PC-9 (cell line): ENCODE measurements at regions not wholly inside any gene's neighbourhood (a gene's known extent, or its start where the extent isn't known, plus 50 kb on each side); places are given as distances from the start of the nearest gene placed in this dataset.
"Not testable (repeated sequence)": the region's sequence is repeated elsewhere in the genome, so short reads cannot be mapped to it uniquely, and the experiment has no call there.

Experiments
- BruUV-seq: library from RNA; stranded (reverse); fragments of 400-500 nt; replicated peaks from 2 replicates; lab custom pipeline; 2021; lab: Mats Ljungman, UMichigan
- CTCF ChIA-PET: fragments of 300-600 bp; sonication (Branson Sonifier 250); formaldehyde crosslinking; loops from one replicate; lab custom pipeline; 2022; ENCODE audit warnings: antibody characterized with exemption; lab: Charles Lee
- POLR2A ChIA-PET: fragments of 300-600 bp; sonication (Branson Sonifier 250); formaldehyde crosslinking; loops from one replicate; lab custom pipeline; 2022; ENCODE audit warnings: antibody characterized with exemption; ENCODE audit not compliant: unreplicated experiment; lab: Charles Lee
- DNase-seq, 2 experiments: peaks; one replicate each; pipeline versions ENCODE4 v3.0.0 to v3.0.0-alpha.2; 2015 to 2022; ENCODE audit warnings: mixed read lengths in 1 of 2
- H2AFZ ChIP-seq: fragments of 200-600 bp; sonication (generic); 2 replicates; pipeline ENCODE4 v1.8.1; 2017; ENCODE audit warnings: antibody characterized with exemption
- H3F3A ChIP-seq: fragments of 200-600 bp; sonication (generic); 2 replicates; pipeline ENCODE4 v1.8.1; 2017; ENCODE audit warnings: antibody characterized with exemption, mild to moderate bottlenecking, low read depth; ENCODE audit not compliant: insufficient read depth
- H3K27ac ChIP-seq: fragments of 200-600 bp; sonication (generic); 2 replicates; pipeline ENCODE4 v1.6.1; 2016; ENCODE audit warnings: mixed run types
- H3K27me3 ChIP-seq: fragments of 200-600 bp; sonication (generic); 2 replicates; pipeline ENCODE4 v1.6.1; 2016; ENCODE audit warnings: low read depth, mixed run types; ENCODE audit not compliant: insufficient read depth
- H3K36me3 ChIP-seq: fragments of 200-600 bp; sonication (generic); 2 replicates; pipeline ENCODE4 v1.6.1; 2016; ENCODE audit warnings: low read depth, mixed run types
- H3K4me1 ChIP-seq: fragments of 200-600 bp; sonication (generic); replicated peaks from 2 replicates; pipeline ENCODE4 v1.6.1; 2016; ENCODE audit warnings: mixed run types; ENCODE audit not compliant: insufficient read depth
- H3K4me2 ChIP-seq: fragments of 200-600 bp; sonication (generic); 2 replicates; pipeline ENCODE4 v1.6.1; 2017; ENCODE audit warnings: mixed run types
- H3K4me3 ChIP-seq: fragments of 200-600 bp; sonication (generic); 2 replicates; pipeline ENCODE4 v1.6.1; 2016; ENCODE audit warnings: mixed run types
- H3K79me2 ChIP-seq: fragments of 200-600 bp; sonication (generic); 2 replicates; pipeline ENCODE4 v1.6.1; 2017; ENCODE audit warnings: low read depth, mixed run types
- H3K9me2 ChIP-seq: fragments of 200-600 bp; sonication (generic); 2 replicates; pipeline ENCODE4 v1.8.1; 2017; ENCODE audit warnings: mild to moderate bottlenecking; ENCODE audit not compliant: insufficient read depth
- H3K9me3 ChIP-seq: fragments of 200-600 bp; sonication (generic); 2 replicates; pipeline ENCODE4 v1.8.1; 2016; ENCODE audit warnings: low read depth; ENCODE audit not compliant: insufficient read depth
- H4K20me1 ChIP-seq: fragments of 200-600 bp; sonication (generic); 2 replicates; pipeline ENCODE4 v1.8.1; 2017; ENCODE audit not compliant: insufficient read depth
- CTCF ChIP-seq: fragments of 200-600 bp; sonication (generic); conservative IDR thresholded peaks from 2 replicates; pipeline ENCODE4 v1.6.1; 2017; ENCODE audit warnings: mixed run types, antibody characterized with exemption, mild to moderate bottlenecking, moderate library complexity
- EZH2 ChIP-seq: fragments of 200-600 bp; sonication (generic); IDR thresholded peaks from 2 replicates; pipeline ENCODE4 v1.8.0; 2017; ENCODE audit warnings: antibody characterized with exemption, low read depth
- intact Hi-C: fragments of 100-400 bp; cut with micrococcal nuclease; formaldehyde crosslinking; loops from one replicate; pipeline ENCODE4 v1.10.0; 2022; ENCODE audit not compliant: unreplicated experiment

GRCh38 chr1:37372302-37372701, 102.1 kb upstream of the ZC3H12A start:
- TF ChIP-seq CTCF (no peak), EZH2 (no peak)
- no peak overlapping the region for H3K27ac ChIP-seq
- peaks cover 53% of the 10 kb centered on the region for H3K27me3 ChIP-seq
- no peak overlapping the region for H3K4me2 ChIP-seq
- no peak overlapping the region for H3K4me3 ChIP-seq
- BruUV-seq: no TSS peak
- no peaks in the 10 kb centered on the region for H4K20me1 ChIP-seq
- H3K36me3 ChIP-seq: no peaks in the 10 kb centered on the region
- H3K9me3 ChIP-seq: no peaks in the 10 kb centered on the region
- intact Hi-C loops: no loop called here
- ChIA-PET POLR2A (no interaction called here), CTCF (no interaction called here)
- H3K4me1 ChIP-seq: no peaks in the 10 kb centered on the region
- H3K9me2 ChIP-seq: no peaks in the 10 kb centered on the region
- no peak for DNase-seq
- no peaks in the 10 kb centered on the region for H3K79me2 ChIP-seq
- H2AFZ ChIP-seq: no peak overlapping the region
- H3F3A ChIP-seq: no peaks in the 10 kb centered on the region

GRCh38 chr1:37372711-37373110, 101.7 kb upstream of the ZC3H12A start:
- TF ChIP-seq CTCF: no peak
- no peak for TF ChIP-seq EZH2
- H3K27me3 ChIP-seq: peaks cover 53% of the 10 kb centered on the region
- H3K36me3 ChIP-seq: no peaks in the 10 kb centered on the region
- H3K4me3 ChIP-seq: no peak overlapping the region
- H3F3A ChIP-seq: no peaks in the 10 kb centered on the region
- ChIA-PET POLR2A (no interaction called here), CTCF (no interaction called here)
- no peaks in the 10 kb centered on the region for H4K20me1 ChIP-seq
- no TSS peak for BruUV-seq
- H2AFZ ChIP-seq: no peak overlapping the region
- no peak for DNase-seq
- no peak overlapping the region for H3K27ac ChIP-seq
- no peak overlapping the region for H3K4me2 ChIP-seq
- H3K9me3 ChIP-seq: no peaks in the 10 kb centered on the region
- no peaks in the 10 kb centered on the region for H3K9me2 ChIP-seq
- no peaks in the 10 kb centered on the region for H3K4me1 ChIP-seq
- H3K79me2 ChIP-seq: no peaks in the 10 kb centered on the region
- intact Hi-C loops: no loop called here

GRCh38 chr1:37373413-37373812, 101.0 kb upstream of the ZC3H12A start:
- no peak for DNase-seq
- Histone ChIP-seq H3K79me2 (no peaks in the 10 kb centered on the region), H3K4me1 (no peaks in the 10 kb centered on the region), H2AFZ (no peak overlapping the region), H3K4me2 (no peak overlapping the region), H3K27ac (no peak overlapping the region), H3K9me3 (no peaks in the 10 kb centered on the region), H4K20me1 (no peaks in the 10 kb centered on the region), H3K4me3 (no peak overlapping the region), H3F3A (no peaks in the 10 kb centered on the region), H3K27me3 (peaks cover 59% of the 10 kb centered on the region), H3K36me3 (no peaks in the 10 kb centered on the region), H3K9me2 (no peaks in the 10 kb centered on the region)
- CTCF ChIA-PET: no interaction called here
- intact Hi-C loops: no loop called here
- no TSS peak for BruUV-seq
- TF ChIP-seq EZH2 (no peak), CTCF (no peak)
- POLR2A ChIA-PET: no interaction called here

- CTCF ChIA-PET: not testable (repeated sequence)
Measured at GRCh38 chr1:37380546-37380945, 93.8 kb upstream of the ZC3H12A start.

More at GRCh38 chr1:37380546-37380945, 93.8 kb upstream of the ZC3H12A start:
- H3K27ac ChIP-seq, H3K36me3 ChIP-seq, H4K20me1 ChIP-seq, H3K9me3 ChIP-seq, H3K4me3 ChIP-seq, intact Hi-C loops, BruUV-seq, DNase-seq, H2AFZ ChIP-seq, POLR2A ChIA-PET, H3F3A ChIP-seq, H3K79me2 ChIP-seq, H3K9me2 ChIP-seq, H3K4me1 ChIP-seq, H3K4me2 ChIP-seq: not testable (repeated sequence)
- H3K27me3 ChIP-seq: peaks cover 36% of the 10 kb centered on the region
